Daoy (cell line): ENCODE measurements at regions not wholly inside any gene's neighbourhood (a gene's known extent, or its start where the extent isn't known, plus 50 kb on each side); places are given as distances from the start of the nearest gene placed in this dataset.

Source experiments
- DNase-seq: peaks from one replicate; pipeline ENCODE4 v3.0.0-alpha.2; 2015; ENCODE audit warnings: low read depth

DNA sequence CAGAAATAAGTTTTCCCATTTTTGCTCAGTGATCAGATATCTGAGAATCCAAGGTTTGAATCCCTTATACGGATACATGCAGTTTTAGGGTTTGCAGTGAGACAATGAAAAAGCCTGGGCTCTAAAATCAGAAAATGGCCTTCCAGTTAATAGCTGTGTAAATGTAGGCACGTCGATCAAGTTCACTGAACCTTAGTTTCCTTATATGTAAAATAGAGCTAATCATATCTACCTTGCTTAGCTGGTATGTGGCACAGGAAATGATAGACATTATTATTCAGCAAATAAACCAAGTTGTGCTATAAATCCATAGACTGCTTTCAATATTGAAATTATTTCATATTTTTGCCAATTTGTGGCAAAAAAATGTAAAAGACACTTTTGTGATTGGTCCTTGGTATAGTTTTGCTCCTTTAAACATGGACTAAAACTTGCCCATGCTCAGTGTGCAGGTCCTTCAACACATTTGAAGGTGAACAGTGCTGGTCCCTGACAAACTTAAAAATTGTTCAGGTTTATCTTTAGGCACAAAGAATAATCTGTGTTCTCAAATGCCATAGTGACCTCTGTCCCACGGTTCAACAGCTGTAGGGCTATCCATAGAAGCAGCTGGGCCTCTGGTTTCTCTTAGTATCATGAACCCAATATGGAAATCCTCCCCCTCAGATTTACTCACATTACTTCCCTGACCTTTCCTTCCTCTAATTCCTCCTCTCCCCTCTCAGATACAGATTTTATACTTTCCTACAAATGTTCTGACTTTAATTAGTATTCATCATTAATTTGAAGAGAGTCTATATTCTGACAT, 51.0 kb downstream of the CCDC54 start:
- DNase-seq: no peak

- peak; percentile 93 for DNase-seq
These were observed 52.3 kb downstream of the CCDC54 start for GRCh38 chr3:107429320-107430181.

DNA sequence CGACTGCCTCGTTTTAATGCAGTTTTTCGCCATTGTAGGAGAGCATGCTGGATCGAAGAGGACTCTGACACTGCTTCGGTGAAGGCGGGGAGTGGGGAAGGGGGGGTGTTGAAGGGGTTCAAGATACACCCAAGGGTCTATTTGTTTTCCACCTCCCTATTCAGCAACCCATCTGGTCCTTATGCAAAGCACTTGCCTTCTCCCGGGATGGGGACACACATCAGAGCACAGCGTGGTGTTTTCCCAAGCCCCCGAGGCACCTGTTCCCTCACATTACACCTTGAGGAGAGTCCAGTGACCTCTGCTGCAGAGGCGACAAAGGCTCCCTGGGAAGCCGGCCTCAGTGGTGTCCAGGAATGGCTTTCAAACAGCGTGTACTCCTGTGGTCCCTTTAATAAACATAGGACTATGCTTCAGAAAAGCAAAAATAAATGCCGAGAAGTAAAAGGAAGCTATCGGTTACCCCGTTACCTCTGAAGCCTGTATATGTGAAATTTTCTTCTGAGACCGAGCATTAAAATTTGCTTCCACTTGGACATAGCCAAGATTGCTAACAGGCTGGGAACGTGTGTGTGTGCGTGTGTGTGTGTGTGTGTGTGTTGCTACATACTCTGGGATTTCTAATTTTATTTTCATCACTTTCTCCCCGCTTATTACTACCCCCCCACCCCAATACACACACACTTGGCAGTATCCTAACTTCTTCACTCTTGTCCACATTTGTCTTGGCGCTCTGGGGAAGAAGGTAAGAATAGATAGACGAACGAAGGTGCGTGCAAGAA, 53.2 kb downstream of the CCDC54 start:
- no peak for DNase-seq

DNA sequence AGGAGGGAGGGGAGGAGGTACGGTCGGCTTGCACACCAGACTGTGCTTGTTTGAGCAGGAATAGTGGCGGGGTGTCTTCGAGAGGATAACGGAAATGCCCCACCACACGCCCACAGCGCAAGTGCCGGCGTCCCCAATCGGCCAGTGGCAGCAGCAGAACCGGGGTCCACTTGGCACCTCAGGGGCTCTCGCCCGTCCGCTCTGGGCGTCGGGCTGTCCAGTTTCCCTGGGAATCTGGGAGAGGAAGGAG, 53.7 kb downstream of the CCDC54 start:
- DNase-seq: peak; percentile 54

GRCh38 chr3:107431246-107432012, 54.2 kb downstream of the CCDC54 start:
- peak; percentile 85 for DNase-seq

DNA sequence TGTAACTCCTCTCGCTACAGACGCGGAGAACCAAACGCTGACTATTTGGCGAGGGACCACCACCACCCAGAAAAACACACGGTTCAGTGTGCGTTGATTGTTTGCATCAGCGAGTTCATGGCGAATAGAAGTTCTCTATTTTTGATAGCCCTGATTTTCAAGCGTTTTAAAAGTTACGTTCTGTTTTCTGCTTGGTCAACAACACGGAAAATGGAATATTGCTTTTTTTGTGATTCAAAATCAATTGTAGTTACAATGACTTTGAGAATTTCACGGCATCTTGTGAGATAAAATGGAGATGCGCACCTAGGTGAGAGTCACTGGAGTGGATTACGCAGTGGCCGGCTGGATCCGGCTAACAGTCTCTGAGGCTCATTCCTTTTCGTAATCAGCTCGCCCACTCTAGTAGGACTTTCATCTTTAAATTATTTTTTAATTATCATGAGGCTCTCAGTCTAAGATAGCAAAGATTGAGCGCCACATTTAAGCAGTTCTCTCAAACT, 54.8 kb downstream of the CCDC54 start:
- peak; percentile 30 for DNase-seq

- DNase-seq: no peak
These were observed 55.4 kb downstream of the CCDC54 start for GRCh38 chr3:107432646-107433045.

- DNase-seq: no peak
These were observed 58.8 kb downstream of the CCDC54 start for GRCh38 chr3:107436029-107436428.

- no peak for DNase-seq
These were observed 61.4 kb downstream of the CCDC54 start for GRCh38 chr3:107438671-107439070.

GRCh38 chr3:107441617-107442016, 64.4 kb downstream of the CCDC54 start:
- peak; percentile 41 for DNase-seq

- DNase-seq: no peak
These were observed 66.2 kb downstream of the CCDC54 start for GRCh38 chr3:107443461-107443860.

- no peak for DNase-seq
These were observed 69.5 kb downstream of the CCDC54 start for GRCh38 chr3:107446706-107447105.

DNA sequence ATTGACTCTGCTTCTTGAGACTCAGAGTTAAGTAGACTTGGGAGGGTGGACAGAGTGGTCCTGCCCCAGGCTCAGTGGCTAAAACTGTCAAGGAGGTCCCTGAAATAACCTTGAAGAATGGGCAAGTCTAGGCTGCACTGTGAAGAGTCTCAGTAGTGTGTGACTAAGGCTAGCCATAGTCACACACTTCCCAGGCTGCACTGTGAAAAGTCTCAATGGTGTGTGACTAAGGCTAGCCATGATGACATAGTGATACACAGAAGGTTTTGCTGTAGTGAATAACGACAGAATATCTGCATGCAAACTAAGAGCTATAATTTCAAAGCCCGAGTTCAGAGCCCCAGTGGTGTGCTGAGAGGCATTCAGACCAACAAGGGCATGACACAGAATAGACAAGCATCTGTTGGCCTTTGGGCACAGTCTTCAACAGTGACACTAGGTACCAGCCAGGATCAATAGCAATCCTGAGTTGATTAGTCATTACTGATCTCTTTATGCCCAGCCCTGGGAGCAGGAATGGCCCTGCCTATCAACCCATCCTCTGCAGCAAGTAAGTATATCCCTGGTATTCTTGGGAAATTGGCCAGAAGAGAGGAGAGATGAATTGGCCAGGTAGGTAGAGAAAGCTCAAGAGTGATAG, 72.4 kb upstream of the BBX start:
- DNase-seq: peak; percentile 21

GRCh38 chr3:107452436-107452835, 70.3 kb upstream of the BBX start:
- peak; percentile 6 for DNase-seq

- DNase-seq: no peak
These were observed 69.3 kb upstream of the BBX start for GRCh38 chr3:107453504-107453903.

DNA sequence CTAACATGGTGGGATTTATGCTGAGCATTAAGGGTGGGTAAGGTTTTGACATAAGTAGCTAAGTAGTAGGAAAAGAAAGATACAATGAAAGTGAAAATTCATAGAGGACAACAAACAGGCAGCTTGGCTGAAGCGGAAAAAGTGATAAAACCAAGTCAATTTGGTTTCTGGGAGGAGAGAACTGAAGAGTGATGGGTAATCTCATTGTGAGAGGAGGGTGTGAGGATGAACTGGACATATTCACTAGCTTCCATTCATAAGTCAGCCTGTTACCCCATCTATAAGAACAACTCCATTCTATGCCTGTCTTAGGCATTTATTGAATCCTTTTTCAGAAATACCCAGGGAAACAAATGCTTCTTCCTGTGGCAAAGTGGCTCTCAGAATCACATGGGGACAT, 67.1 kb upstream of the BBX start:
- DNase-seq: no peak

DNA sequence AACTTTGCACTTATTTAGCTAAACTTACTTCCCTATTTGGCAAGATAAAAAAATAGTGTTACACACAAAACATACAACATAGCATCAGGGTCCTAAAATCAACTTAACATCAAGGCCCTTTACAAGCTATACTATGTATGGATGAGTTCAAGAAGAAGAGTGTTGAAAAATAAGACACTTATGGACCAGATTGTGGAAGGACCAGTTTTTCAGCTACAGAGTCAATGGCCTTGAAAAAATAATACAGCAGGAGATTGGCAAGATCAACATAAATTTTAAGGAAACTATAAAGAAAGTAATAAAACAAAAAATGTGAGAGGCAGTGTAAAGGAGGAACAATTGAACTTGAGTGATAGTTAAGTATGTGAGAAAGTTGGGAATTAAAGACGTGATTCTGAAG, 66.3 kb upstream of the BBX start:
- DNase-seq: no peak

DNA sequence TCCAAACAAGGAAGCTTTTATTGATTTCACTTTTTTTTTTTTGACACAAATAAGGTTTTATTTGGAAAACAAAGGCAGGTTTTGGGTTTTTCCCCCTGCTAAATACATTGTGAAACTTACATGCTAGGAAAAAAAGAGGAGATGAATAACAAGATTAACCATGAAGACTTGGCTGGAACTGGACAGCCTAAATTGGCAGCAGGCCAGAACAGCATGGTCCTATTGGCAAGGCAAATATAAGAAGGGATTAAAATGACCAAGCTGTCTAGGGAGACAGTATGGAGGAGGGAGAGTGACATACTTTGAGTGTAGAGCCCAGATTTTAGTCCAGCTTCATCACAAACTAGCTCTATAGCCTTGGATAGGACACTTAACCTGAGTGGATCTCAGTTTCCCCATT, 63.9 kb upstream of the BBX start:
- DNase-seq: no peak

DNA sequence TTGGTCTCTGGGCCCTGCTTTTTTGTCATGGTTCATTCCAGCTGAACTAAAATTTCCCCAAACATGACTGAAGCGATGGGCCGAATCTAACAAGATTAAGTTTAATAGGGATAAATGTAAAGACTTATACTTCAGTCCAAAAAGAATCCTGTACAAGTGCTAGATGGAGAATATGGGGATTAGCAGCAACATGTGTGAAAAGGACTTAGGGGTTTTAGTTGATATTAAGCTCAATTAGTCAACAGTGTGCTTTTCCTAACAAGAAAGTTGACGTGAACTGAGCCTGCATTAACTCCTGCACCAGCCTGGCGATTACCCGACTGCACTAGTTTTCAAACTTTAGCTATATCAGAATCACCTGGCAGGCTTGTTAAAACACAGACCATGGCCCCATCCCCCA, 61.0 kb upstream of the BBX start:
- no peak for DNase-seq

- DNase-seq: no peak
These were observed 58.7 kb upstream of the BBX start for GRCh38 chr3:107464037-107464436.

DNA sequence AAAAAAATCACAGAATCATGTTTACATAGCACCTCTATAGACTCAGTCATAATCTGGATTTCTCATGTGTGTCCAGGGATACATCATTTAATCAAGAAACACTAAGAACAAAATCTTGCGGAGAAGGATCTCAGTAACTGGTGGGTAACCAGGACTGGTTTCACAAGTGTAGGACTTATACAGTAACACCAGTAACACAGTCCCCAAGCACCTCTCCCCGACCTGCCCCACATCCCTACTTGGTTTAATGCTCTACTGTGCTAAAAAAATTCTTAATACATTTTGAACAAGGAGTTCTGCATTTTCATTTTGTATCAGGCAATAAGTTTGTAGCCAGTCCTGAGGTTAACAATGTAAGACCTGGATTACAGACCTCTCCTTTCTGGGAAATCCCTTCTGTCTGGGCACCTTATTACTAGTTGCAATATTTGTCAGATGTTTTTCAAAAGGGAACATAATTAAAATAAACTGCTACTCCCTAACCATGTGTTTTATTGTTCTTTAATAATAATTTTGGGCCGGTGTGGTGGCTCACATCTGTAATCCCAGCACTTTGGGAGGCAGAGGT, 57.6 kb upstream of the BBX start:
- no peak for DNase-seq
